ENCODE measurements at regions not wholly inside any gene's neighbourhood (a gene's known extent, or its start where the extent isn't known, plus 50 kb on each side); places are given as distances from the start of the nearest gene placed in this dataset.

GRCh38 chr4:181488926-181489325, 754.3 kb upstream of the TENM3 start:
- no peak for TF ChIP-seq CTCF (conservative IDR thresholded peaks at IDR 0.05; ENCODE audit: low read depth, low read length)
- no peak for DNase-seq (ENCODE audit: low read depth)
- no peak overlapping the region for H3K4me3 ChIP-seq (ENCODE audit: low read length)

- no peak for DNase-seq (ENCODE audit: low read depth)
- H3K4me3 ChIP-seq (ENCODE audit: low read length), result no peak overlapping the region
- TF ChIP-seq CTCF (conservative IDR thresholded peaks at IDR 0.05; ENCODE audit: low read depth, low read length), result no peak
Measured at GRCh38 chr4:181498148-181498547, 745.1 kb upstream of the TENM3 start.

- no peak for TF ChIP-seq CTCF (conservative IDR thresholded peaks at IDR 0.05; ENCODE audit: low read depth, low read length)
- no peak overlapping the region for H3K4me3 ChIP-seq (ENCODE audit: low read length)
- DNase-seq (ENCODE audit: low read depth), result no peak
Measured at GRCh38 chr4:181502611-181503010, 740.6 kb upstream of the TENM3 start.

- no peak overlapping the region for H3K4me3 ChIP-seq (ENCODE audit: low read length)
- DNase-seq (ENCODE audit: low read depth), result no peak
- TF ChIP-seq CTCF (conservative IDR thresholded peaks at IDR 0.05; ENCODE audit: low read depth, low read length), result no peak
Measured at GRCh38 chr4:181503687-181504390, 739.4 kb upstream of the TENM3 start.

- TF ChIP-seq CTCF (conservative IDR thresholded peaks at IDR 0.05; ENCODE audit: low read depth, low read length), result no peak
- no peak for DNase-seq (ENCODE audit: low read depth)
- no peak overlapping the region for H3K4me3 ChIP-seq (ENCODE audit: low read length)
Measured at GRCh38 chr4:181504924-181505323, 738.3 kb upstream of the TENM3 start.

GRCh38 chr4:181507180-181507835, 735.9 kb upstream of the TENM3 start:
- DNase-seq (ENCODE audit: low read depth), result no peak
- TF ChIP-seq CTCF (conservative IDR thresholded peaks at IDR 0.05; ENCODE audit: low read depth, low read length), result no peak
- no peak overlapping the region for H3K4me3 ChIP-seq (ENCODE audit: low read length)

- no peak for TF ChIP-seq CTCF (conservative IDR thresholded peaks at IDR 0.05; ENCODE audit: low read depth, low read length)
- DNase-seq (ENCODE audit: low read depth), result no peak
- no peak overlapping the region for H3K4me3 ChIP-seq (ENCODE audit: low read length)
Measured at GRCh38 chr4:181507938-181508337, 735.3 kb upstream of the TENM3 start.

All from retinal pigment epithelial cell (primary cell).